Peyer's patch (tissue), 4 donors: ENCODE measurements at regions not wholly inside any gene's neighbourhood (a gene's known extent, or its start where the extent isn't known, plus 50 kb on each side); places are given as distances from the start of the nearest gene placed in this dataset.

Source experiments
- POLR2A ChIP-seq, 2 donors: fragments of 450-650 bp; IDR thresholded peaks; one replicate each; pipeline ENCODE4 v1.5.1; 2017; ENCODE audit warnings: antibody characterized with exemption in 2 of 2, mild to moderate bottlenecking in 2 of 2, moderate library complexity in 2 of 2
- TF ChIP-seq, protein P1 (sequence below), 6 experiments: fragments of 450-650 bp in 4 of 6; fragments of 200-600 bp in 2 of 6; sonication (generic) in 1 of 6; IDR thresholded peaks; one replicate each; pipeline ENCODE4 v1.5.1; 2017 to 2019; ENCODE audit warnings: antibody characterized with exemption in 6 of 6, mild to moderate bottlenecking in 3 of 6, moderate library complexity in 1 of 6

DNA sequence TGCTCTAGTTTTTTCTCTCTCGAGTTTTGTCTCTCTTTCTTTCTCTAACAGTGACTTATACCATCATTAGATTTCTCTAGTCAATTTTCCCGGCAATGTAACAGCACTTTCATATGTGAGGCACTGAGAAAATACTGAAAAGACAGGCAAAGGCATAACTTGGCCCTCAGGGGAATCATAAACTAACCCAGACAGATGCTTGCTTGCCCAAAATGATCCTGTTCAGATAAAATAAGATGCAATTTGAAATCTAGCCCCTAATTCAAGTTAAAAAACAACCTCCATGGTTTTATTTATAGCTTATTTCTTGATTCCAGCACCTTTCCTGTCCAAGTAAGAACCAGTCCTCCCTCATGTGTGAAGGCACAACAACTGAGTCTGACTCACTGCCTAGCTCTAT is 294.6 kb downstream of the GAS1 start:
- TF ChIP-seq, protein P1, sequence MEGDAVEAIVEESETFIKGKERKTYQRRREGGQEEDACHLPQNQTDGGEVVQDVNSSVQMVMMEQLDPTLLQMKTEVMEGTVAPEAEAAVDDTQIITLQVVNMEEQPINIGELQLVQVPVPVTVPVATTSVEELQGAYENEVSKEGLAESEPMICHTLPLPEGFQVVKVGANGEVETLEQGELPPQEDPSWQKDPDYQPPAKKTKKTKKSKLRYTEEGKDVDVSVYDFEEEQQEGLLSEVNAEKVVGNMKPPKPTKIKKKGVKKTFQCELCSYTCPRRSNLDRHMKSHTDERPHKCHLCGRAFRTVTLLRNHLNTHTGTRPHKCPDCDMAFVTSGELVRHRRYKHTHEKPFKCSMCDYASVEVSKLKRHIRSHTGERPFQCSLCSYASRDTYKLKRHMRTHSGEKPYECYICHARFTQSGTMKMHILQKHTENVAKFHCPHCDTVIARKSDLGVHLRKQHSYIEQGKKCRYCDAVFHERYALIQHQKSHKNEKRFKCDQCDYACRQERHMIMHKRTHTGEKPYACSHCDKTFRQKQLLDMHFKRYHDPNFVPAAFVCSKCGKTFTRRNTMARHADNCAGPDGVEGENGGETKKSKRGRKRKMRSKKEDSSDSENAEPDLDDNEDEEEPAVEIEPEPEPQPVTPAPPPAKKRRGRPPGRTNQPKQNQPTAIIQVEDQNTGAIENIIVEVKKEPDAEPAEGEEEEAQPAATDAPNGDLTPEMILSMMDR (IDR thresholded peaks at IDR 0.05) = no peak
- TF ChIP-seq POLR2A (IDR thresholded peaks at IDR 0.05) = no peak
